ENCODE measurements at regions not wholly inside any gene's neighbourhood (a gene's known extent, or its start where the extent isn't known, plus 50 kb on each side); places are given as distances from the start of the nearest gene placed in this dataset.
"Not testable (repeated sequence)": the region's sequence is repeated elsewhere in the genome, so short reads cannot be mapped to it uniquely, and the experiment has no call there.

DNA sequence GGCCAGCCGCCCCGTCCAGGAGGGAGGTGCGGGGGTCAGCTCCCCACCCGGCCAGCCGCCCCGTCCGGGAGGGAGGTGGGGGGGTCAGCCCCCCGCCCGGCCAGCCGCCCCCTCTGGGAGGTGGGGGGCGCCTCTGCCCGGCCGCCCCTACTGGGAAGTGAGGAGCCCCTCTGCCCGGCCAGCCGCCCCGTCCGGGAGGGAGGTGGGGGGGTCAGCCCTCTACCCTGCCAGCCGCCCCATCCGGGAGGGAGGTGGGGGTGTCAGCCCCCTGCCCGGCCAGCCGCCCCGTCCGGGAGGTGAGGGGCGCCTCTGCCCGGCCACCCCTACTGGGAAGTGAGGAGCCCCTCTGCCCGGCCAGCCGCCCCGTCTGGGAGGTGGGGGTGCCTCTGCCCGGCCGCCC is 61.5 kb upstream of the LMCD1 start:
- TF ChIP-seq, protein P1, sequence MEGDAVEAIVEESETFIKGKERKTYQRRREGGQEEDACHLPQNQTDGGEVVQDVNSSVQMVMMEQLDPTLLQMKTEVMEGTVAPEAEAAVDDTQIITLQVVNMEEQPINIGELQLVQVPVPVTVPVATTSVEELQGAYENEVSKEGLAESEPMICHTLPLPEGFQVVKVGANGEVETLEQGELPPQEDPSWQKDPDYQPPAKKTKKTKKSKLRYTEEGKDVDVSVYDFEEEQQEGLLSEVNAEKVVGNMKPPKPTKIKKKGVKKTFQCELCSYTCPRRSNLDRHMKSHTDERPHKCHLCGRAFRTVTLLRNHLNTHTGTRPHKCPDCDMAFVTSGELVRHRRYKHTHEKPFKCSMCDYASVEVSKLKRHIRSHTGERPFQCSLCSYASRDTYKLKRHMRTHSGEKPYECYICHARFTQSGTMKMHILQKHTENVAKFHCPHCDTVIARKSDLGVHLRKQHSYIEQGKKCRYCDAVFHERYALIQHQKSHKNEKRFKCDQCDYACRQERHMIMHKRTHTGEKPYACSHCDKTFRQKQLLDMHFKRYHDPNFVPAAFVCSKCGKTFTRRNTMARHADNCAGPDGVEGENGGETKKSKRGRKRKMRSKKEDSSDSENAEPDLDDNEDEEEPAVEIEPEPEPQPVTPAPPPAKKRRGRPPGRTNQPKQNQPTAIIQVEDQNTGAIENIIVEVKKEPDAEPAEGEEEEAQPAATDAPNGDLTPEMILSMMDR (IDR thresholded peaks at IDR 0.05) = not testable (repeated sequence)
- TF ChIP-seq EP300 (IDR thresholded peaks at IDR 0.05) = not testable (repeated sequence)

Data from upper lobe of left lung (tissue), 4 donors.